ENCODE measurements at regions not wholly inside any gene's neighbourhood (a gene's known extent, or its start where the extent isn't known, plus 50 kb on each side); places are given as distances from the start of the nearest gene placed in this dataset.
"Not testable (repeated sequence)": the region's sequence is repeated elsewhere in the genome, so short reads cannot be mapped to it uniquely, and the experiment has no call there.

- DNase-seq = no peak
These were observed 268.4 kb upstream of the FRG2C start for GRCh38 chr3:75395580-75396315.

DNA sequence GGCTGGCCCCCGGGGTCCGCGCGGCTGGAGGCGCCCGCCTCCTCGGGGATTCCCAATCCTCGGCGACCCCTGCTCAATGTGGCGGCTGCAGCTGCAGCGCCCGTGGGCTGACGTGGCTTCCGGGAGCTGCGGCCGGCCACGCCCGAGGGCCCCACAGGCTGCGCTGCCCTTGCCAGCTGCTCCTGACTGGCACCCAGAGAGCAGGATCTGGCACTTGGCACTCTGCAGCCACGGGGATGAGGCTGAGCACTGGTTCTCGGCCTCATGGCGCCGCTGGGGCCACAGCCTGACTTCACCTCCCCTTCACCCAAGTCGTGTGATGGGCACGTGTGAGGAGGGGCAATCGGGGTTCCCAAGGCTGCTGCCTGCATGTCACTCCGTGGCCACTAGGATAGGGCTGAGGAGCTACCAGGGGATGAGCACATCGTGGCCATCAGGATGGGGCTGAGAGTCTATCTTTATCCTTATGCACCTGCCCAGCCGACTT is 267.8 kb upstream of the FRG2C start:
- no peak for DNase-seq

DNA sequence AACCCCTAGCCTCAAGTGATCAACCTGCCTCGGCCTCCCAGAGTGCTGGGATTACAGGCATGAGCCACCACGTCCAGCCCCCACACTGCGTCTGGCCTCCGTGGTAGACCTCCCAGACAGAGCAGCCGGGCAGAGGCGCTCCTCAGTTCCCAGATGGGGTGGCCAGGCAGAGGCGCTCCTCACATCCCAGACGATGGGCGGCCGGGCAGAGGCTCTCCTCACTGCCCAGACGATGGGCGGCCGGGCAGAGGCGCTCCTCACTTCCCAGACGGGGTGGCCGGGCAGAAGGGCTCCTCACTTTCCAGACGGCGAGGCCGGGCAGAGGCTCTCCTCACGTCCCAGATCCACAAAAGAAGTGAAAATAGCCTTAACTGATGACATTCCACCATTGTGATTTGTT is 266.6 kb upstream of the FRG2C start:
- DNase-seq = not testable (repeated sequence)

DNA sequence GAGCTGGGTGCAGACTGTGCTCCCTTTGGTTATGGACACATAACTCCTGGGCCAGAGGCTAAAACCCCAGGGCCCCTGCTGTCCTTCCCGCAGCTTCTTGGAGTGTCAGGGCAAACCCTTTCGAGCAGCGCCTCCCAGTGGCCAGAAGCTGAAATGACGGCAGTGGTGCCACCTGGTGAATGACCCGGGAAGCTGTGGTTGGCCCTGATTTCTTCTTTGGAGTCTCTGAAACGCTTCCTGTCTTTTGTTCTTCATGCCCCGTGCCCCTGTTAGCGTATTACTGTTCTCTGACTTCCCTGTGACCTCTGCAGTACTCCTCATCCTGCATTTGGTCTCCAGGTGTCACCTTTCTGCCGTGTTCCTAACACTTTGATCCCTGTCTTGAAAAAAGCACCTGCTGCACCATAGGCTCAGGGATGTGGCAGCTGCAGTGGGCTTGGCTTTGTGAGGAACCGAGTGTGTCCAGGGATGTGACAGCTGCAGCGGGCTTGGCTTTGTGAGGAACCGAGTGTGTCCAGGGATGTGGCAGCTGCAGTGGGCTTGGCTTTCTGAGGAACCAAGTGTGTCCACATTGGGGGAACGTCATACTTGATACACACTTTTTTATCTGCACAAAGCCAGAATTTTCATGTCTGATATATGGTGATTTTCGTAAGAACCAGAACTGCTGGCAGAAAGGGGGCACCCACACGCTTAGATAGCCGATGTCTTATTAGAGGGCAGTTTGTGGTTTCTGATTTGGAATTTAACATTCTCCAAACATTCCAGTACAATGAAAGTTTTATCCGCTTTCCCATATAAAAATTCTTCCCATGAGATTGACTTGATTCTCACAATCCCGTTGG is 241.8 kb upstream of the FRG2C start:
- DNase-seq = peak; percentile 35 to 52

GRCh38 chr3:75425379-75425778 is 238.7 kb upstream of the FRG2C start:
- DNase-seq = not testable (repeated sequence)

DNA sequence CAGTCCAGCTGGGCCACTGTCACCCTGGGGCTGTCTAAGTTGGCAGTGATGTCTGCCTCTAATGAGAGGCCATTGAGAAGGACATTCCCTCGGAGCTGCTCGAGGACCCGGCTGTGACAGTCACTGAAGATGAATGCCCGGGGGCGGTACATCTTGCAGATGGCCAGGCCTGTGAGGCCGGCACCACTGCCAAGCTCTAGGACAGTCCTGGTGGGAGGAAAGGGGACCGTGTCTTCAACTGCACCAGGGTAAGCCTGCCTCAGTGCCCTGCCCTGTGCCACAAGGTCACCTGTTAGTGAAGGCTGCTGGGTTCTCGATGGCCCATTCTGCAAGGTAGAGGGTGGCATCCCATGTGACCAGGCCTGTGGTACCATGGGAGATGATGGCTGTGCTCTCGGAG is 236.6 kb upstream of the FRG2C start:
- DNase-seq = not testable (repeated sequence)

- not testable (repeated sequence) for DNase-seq
These were observed 236.2 kb upstream of the FRG2C start for GRCh38 chr3:75427906-75428305.

DNA sequence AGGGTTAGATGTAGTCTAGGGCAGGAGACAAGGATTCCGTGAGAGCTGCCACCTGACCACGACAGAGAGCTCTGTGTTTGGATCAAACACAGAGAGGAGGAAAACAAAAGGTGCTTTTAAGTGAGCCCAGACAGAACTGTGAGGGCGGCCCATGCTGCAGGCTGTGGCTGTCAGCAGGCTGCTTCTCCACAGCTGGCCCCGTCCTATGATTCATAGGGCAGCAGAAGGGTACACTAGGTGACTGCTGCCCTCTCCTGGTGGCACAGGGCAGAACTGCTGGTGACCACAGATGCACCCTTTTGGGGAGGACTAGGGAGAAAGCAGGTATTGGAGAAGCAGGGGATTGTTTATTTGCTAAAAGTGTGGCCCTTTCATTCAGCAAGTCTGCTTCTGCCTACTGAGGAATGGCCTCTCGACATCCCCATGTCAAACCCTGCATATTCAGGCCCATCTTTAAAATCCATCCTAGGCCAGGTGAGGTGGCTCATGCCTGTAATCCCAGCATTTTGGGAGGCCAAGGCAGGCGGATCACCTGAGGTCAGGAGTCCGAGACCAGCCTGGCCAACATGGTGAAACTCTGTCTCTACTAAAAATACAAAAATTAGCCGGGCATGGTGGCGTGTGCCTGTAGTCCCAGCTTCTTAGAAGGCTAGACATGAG is 234.4 kb upstream of the FRG2C start:
- DNase-seq = peak; percentile 69 to 70

- DNase-seq = not testable (repeated sequence)
These were observed 233.7 kb upstream of the FRG2C start for GRCh38 chr3:75430406-75430805.

DNA sequence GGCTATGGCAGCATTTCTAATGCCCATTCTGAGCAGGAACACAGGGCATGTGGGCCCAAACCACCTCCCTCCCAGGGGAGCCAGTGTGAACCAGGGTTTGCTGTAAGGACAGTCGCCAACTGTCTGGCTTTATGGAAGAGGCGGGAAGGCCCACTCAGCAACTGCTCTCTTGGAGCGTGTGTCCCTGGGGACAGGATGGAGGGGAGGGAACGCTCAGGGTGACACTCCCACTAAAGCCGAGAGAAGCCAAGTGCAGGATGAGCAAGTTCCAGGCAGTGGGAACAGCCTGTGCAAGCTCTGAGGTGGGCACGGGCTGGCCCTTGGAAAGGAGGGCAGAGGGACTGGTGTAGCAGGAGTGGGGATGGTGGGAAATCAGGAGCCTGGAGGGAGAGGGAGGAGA is 233.0 kb upstream of the FRG2C start:
- not testable (repeated sequence) for DNase-seq

GRCh38 chr3:75432466-75432865 is 231.7 kb upstream of the FRG2C start:
- DNase-seq = not testable (repeated sequence)

DNA sequence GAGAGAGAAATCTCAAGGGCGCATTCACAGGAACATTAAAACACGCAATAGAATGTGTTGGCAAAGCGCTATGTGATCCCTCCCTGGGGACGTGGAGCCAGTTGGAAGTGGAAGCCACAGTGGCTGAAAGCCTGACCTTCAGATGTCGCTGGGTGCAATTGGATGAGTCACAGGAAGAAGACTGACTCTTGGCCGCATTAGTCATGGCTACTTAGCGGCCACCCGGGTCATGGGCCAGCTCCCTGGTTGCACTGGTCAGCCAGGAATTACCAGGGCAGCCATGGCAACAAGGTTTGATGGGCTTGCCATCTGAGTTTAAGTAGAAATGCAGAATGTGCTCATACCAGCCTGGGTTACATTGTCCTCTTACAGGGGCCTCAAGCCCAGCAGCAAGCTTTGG is 231.2 kb upstream of the FRG2C start:
- DNase-seq = peak in 1 of 2 donors; percentile 51

- not testable (repeated sequence) for DNase-seq
These were observed 230.8 kb upstream of the FRG2C start for GRCh38 chr3:75433295-75433694.

DNA sequence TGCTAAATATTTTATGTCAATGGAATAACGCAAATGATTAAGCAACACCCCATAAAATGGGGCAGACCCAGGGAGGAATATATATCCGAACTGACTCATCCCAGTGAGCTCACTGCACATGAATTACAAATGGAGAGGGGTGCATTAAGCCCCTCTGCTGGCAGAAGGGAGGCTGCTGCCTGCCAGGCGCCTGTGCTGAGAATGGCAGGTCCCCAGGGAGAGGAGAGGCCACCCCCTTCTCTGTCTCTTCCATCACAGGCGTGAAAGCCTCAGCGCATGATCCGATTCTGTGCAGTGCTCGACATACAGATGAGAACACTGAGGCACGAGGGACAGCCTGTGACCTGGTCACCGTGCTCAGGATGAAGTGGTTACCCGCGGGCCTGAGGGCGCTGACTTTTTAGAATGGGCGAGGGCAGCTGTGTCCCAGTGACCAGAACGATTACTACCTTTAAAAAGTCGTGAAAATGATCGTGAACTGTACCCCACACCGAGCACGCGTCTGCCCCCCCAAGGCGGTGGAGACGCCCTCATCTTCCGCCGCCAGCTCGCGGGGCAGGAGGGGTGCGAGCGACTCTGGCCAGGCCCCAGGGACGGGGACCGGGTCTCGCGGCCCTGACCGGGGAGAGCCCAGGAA is 229.7 kb upstream of the FRG2C start:
- DNase-seq = peak in 1 of 2 donors; percentile 23

DNA sequence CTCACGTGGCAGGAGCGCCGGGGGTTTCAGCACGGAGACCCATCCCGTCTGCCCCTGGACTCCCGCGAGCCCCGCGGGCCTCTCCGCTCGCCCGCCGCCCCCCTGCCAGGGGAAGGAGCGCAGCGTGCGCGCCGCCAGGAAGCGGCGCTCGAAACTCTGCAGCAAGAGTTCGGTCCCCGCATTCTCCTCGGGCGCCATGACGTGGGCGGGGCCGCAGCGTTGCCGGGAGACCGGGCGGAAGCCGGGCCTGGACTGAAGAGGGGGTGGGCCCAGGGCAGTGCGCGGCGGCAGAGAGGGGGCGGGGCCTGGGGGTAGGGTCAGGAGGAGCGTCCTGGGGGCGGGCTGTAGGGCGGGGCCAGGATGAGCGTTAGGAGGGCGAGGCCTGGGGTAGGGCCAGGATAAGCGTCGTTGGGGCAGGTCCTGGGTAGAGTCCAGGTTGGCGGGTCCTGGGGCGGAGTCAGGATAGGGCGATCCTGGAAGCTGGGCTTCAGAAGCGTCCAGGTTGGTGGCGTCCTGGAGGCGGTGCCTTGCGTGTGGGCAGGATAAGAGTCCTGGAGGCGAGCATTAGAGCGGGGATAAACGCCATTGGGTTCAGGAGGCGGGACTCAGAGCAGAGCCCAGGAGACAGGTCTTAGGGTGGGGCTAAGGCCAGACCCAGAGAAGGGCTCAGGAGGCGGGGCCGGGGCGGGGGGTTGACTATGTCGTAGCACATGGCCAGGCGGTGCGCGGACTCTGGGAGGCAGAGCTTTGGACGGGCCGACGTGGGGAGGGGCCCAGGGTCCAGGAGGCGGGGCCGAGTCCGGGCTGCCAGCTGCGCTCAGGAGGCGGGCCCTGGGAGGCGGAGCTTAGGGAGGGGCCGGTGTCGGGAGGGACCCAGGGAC is 229.0 kb upstream of the FRG2C start:
- peak; percentile 97 for DNase-seq

- DNase-seq = not testable (repeated sequence)
These were observed 228.2 kb upstream of the FRG2C start for GRCh38 chr3:75435794-75436400.

DNA sequence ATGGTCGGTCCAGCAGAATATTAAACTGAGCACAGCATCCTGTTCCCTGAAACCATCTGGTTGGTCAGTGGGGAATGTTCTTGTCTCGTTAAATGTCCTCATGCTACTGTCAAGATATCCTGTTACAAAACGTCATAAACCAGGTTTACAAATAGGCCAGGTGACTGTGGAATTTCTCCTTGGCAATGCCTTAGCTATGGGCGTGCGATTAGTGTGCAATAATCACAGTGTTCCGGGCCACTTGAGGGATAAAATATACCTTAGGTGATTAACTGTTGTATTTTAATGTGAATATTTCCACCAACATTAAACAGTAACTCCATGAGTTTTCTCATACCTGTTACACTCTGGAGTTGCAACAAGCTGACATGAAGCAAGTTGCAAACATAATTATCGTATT is 223.1 kb upstream of the FRG2C start:
- not testable (repeated sequence) for DNase-seq

DNA sequence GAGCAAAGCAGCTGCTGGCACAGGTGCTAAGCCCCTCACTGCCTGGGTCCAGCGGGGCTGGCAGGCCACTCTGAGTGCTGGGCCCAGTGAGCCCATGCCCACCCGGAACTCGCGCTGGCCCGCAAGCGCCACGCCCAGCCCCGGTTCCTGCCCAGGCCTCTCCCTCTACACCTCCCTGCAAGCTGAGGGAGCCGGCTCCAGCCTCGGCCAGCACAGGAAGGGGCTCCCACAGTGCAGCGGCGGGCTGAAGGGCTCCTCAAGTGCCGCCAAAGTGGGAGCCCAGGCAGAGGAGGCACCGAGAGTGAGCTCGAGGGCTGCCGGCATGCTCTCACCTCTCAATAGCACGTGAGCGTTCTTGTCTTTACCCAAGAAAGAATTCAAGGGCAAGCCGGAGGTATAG is 219.5 kb upstream of the FRG2C start:
- not testable (repeated sequence) for DNase-seq

GRCh38 chr3:75445234-75445633 is 218.9 kb upstream of the FRG2C start:
- not testable (repeated sequence) for DNase-seq

DNA sequence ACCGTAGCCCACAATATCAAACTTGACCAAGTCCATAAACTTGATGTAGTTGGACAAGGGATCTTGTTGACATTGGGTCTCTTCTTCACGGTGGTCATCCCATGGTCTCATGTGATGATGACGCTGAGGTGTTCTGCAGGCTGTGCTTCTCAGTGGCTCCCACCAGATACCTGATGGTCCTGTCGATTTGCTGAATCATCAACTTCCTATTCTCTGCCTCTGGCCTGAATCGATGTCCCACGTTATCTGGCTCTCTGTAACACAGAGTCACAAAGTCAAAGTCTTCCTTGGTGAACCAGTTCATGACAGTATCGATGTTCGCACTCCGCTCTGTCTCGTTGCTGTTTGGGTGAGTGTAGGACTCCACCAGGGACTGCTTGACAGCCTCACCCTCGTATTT is 217.2 kb upstream of the FRG2C start:
- not testable (repeated sequence) for DNase-seq

DNA sequence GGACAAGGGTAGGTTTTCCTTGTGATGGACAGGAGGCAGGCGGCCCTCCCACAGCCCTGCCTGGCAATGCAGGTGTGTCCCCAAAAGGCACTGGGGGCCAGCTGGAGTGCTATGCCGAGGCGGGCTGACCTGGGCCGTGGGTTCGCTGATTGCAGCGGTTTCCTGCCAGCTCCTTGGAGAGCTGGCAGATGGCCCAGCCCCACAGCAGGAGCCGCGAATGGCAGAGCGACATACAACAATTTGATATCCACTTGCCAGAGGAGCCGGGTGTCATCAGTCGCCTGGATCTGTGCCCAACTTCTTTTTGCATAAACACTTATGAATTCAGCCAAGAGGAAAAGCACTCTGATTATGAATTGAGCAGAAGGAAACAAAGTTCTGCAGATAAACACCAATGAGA is 210.8 kb upstream of the FRG2C start:
- not testable (repeated sequence) for DNase-seq
